ENCODE measurements at regions not wholly inside any gene's neighbourhood (a gene's known extent, or its start where the extent isn't known, plus 50 kb on each side); places are given as distances from the start of the nearest gene placed in this dataset.

GRCh38 chr14:83416476-83416875, 1882.8 kb upstream of the SEL1L start:
- no peak for TF ChIP-seq CTCF (IDR thresholded peaks at IDR 0.05)
- no peak for TF ChIP-seq ZFX (IDR thresholded peaks at IDR 0.05; ENCODE audit: borderline replicate concordance)

All from 22Rv1 (cell line).